A673 (cell line): ENCODE measurements at regions not wholly inside any gene's neighbourhood (a gene's known extent, or its start where the extent isn't known, plus 50 kb on each side); places are given as distances from the start of the nearest gene placed in this dataset.

Experiments used
- BruUV-seq: library from RNA; stranded (reverse); fragments of 400-500 nt; replicated peaks from 2 replicates; lab custom pipeline; 2021; lab: Mats Ljungman, UMichigan
- CTCF ChIA-PET: fragments of 300-600 bp; sonication (Branson Sonifier 250); formaldehyde crosslinking; loops from one replicate; lab custom pipeline; 2022; ENCODE audit warnings: antibody characterized with exemption; lab: Charles Lee
- POLR2A ChIA-PET: fragments of 300-600 bp; sonication (Branson Sonifier 250); formaldehyde crosslinking; loops from one replicate; lab custom pipeline; 2022; ENCODE audit warnings: antibody characterized with exemption; ENCODE audit not compliant: low non-redundant PET; lab: Charles Lee
- DNase-seq: peaks from one replicate; pipeline ENCODE4 v3.0.0-alpha.2; 2015; ENCODE audit warnings: low spot score
- H3K27ac ChIP-seq: fragments of 200-600 bp; sonication (generic); 2 replicates; pipeline ENCODE4 v1.5.1; 2016; ENCODE audit warnings: mixed run types, low read depth, mild to moderate bottlenecking, mixed read lengths, antibody characterized with exemption, low read length; ENCODE audit not compliant: poor library complexity, severe bottlenecking
- H3K27me3 ChIP-seq: fragments of 200-600 bp; sonication (generic); replicated peaks from 2 replicates; pipeline ENCODE4 v1.6.1; 2017; ENCODE audit warnings: mixed run types, low read depth, mild to moderate bottlenecking, mixed read lengths, antibody characterized with exemption, low read length; ENCODE audit not compliant: insufficient read depth, poor library complexity
- H3K36me3 ChIP-seq: fragments of 200-600 bp; sonication (generic); 2 replicates; pipeline ENCODE4 v1.6.1; 2016; ENCODE audit warnings: mixed run types, mild to moderate bottlenecking, mixed read lengths, antibody characterized with exemption, low read length; ENCODE audit not compliant: insufficient read depth, poor library complexity, severe bottlenecking
- H3K4me1 ChIP-seq: fragments of 200-600 bp; sonication (generic); 2 replicates; pipeline ENCODE4 v1.6.1; 2017; ENCODE audit warnings: mixed run types, mild to moderate bottlenecking, mixed read lengths, antibody characterized with exemption, low read length; ENCODE audit not compliant: insufficient read depth, poor library complexity, severe bottlenecking
- H3K4me3 ChIP-seq: fragments of 200-600 bp; sonication (generic); 2 replicates; pipeline ENCODE4 v1.5.1; 2016; ENCODE audit warnings: low read depth, mixed run types, mild to moderate bottlenecking, mixed read lengths, low read length; ENCODE audit not compliant: poor library complexity, severe bottlenecking
- H3K9me3 ChIP-seq: fragments of 200-600 bp; sonication (generic); 2 replicates; pipeline ENCODE4 v1.6.1; 2016; ENCODE audit warnings: mixed run types, low read depth, mild to moderate bottlenecking, mixed read lengths, antibody characterized with exemption, low read length; ENCODE audit not compliant: poor library complexity, severe bottlenecking
- EZH2 ChIP-seq: fragments of 200-600 bp; sonication (generic); IDR thresholded peaks from 2 replicates; pipeline ENCODE4 v1.6.1; 2017; ENCODE audit warnings: borderline replicate concordance, low read depth, mild to moderate bottlenecking, mixed read lengths, antibody characterized with exemption, low read length; ENCODE audit not compliant: poor library complexity, severe bottlenecking
- intact Hi-C: fragments of 100-400 bp; cut with micrococcal nuclease; formaldehyde crosslinking; loops from one replicate; pipeline ENCODE4 v1.10.0; 2022; ENCODE audit not compliant: unreplicated experiment
- TF ChIP-seq, protein P1 (sequence below): fragments of 300-800, 200-600 bp; sonication (generic); conservative IDR thresholded peaks from 2 replicates; pipeline ENCODE4 v1.5.1; 2017; ENCODE audit warnings: low read depth, mild to moderate bottlenecking, antibody characterized with exemption, low read length, moderate library complexity, mixed read lengths

DNA sequence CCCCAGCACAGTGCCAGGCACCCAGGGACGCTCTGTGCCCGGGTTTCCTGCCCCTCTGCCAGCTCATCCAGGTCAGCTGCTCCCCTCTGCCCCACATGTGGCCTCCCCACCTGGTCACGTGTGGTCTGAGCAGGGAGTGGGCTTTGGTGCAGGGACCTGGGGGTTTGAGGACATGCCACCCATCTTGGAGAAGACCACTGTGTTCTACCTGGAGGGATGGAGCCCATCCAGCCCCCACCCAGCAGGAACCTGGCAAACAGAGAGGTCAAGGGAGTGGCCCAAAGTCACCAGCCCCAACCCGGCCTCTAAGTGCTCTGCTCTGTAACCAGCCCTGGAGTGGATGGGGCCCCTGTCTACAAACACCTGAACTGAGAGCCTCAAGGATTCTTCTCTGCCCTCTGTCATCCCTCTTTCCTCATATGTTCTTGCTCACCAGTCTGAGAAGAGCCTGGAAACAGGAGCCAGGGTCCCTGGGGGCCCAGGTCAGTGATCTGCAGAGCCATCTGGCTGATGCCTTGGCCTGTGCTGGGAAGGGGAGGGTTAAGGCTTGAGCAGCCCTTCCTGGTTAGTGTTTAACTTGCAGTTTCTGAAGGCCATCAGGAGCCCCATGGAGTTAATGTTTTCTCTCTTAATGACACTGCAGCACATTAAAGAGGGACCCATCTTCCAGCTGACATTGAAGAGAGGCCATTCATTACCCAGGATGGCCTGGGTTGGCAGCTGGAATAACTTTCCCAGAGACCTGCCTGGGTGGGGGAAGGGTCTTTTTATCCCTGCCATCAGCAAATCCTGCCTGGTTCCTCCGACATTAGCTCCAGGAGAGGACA is 235.4 kb downstream of the PTPRU start:
- TF ChIP-seq, protein P1, sequence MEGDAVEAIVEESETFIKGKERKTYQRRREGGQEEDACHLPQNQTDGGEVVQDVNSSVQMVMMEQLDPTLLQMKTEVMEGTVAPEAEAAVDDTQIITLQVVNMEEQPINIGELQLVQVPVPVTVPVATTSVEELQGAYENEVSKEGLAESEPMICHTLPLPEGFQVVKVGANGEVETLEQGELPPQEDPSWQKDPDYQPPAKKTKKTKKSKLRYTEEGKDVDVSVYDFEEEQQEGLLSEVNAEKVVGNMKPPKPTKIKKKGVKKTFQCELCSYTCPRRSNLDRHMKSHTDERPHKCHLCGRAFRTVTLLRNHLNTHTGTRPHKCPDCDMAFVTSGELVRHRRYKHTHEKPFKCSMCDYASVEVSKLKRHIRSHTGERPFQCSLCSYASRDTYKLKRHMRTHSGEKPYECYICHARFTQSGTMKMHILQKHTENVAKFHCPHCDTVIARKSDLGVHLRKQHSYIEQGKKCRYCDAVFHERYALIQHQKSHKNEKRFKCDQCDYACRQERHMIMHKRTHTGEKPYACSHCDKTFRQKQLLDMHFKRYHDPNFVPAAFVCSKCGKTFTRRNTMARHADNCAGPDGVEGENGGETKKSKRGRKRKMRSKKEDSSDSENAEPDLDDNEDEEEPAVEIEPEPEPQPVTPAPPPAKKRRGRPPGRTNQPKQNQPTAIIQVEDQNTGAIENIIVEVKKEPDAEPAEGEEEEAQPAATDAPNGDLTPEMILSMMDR: no peak
- TF ChIP-seq EZH2: no peak
- peaks cover 66% of the 10 kb centered on the region for H3K27me3 ChIP-seq
- BruUV-seq: no TSS peak
- no peaks in the 10 kb centered on the region for H3K9me3 ChIP-seq
- ChIA-PET POLR2A (no interaction called here), CTCF (no interaction called here)
- no peak overlapping the region for H3K27ac ChIP-seq
- no peak for DNase-seq
- H3K4me3 ChIP-seq: no peak overlapping the region
- no peaks in the 10 kb centered on the region for H3K36me3 ChIP-seq
- intact Hi-C loops: no loop called here
- H3K4me1 ChIP-seq: no peaks in the 10 kb centered on the region

DNA sequence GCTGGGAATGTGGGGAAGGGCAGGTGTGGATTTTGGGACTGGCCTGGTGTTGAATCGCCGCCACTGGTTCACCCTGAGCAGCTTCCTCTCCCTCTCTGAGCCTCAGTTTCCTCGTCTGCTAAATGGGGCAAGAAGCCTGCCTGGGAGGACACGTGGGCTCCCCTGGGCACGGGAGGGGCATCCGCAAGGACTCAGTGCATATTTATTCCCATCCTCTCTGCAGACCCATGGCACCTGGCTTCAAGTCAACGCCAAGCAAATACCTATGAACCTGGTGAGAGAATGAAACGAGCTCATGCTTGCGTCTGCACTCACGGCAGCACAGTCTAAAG is 234.4 kb downstream of the PTPRU start:
- Histone ChIP-seq H3K27ac (no peak overlapping the region), H3K27me3 (peaks cover 56% of the 10 kb centered on the region), H3K36me3 (no peaks in the 10 kb centered on the region), H3K9me3 (no peaks in the 10 kb centered on the region), H3K4me1 (no peaks in the 10 kb centered on the region), H3K4me3 (no peak overlapping the region)
- ChIA-PET POLR2A (no interaction called here), CTCF (no interaction called here)
- intact Hi-C loops: no loop called here
- TF ChIP-seq EZH2: no peak
- TF ChIP-seq, protein P1: no peak
- BruUV-seq: no TSS peak
- DNase-seq: no peak

DNA sequence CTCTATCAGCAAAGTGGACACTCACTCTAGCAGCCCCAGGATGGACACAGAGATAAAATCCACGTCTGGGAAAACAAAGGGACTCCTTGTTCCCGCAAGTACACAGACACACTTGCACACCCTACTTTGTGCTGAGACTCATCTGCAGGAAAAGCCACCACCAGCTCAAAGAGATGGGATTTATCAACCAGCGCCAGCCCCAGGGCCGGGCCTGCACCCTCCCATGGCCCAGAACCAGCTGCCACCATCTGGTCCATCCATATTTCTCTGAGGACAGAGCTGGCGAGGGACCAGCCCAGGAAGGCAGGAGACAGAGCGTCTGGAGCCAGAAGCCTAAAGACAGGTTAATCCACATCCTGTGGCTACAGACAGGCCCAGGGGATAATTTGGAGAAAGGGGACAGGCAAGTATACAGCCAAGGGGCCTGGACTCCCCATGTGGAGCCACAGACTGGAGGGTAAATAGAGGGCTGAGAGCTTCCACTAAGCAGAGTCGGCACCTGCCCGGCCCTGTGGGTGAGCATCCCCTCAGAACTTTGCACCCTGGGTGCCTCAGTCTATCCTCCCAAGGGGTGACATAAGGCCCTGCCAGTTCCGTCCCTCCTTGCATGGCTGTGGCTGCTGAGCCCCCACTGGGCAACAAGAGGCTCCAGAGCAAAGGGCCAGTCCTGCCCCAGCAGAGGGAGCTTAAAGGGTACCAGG is 233.9 kb downstream of the PTPRU start:
- no peak overlapping the region for H3K27ac ChIP-seq
- no TSS peak for BruUV-seq
- no peaks in the 10 kb centered on the region for H3K9me3 ChIP-seq
- no peaks in the 10 kb centered on the region for H3K4me1 ChIP-seq
- no peak overlapping the region for H3K4me3 ChIP-seq
- ChIA-PET CTCF (no interaction called here), POLR2A (no interaction called here)
- H3K27me3 ChIP-seq: peaks cover 51% of the 10 kb centered on the region
- no peak for DNase-seq
- no peaks in the 10 kb centered on the region for H3K36me3 ChIP-seq
- intact Hi-C loops: no loop called here
- TF ChIP-seq EZH2: no peak
- TF ChIP-seq, protein P1: no peak
